HG02763 (cell line): ENCODE measurements at regions not wholly inside any gene's neighbourhood (a gene's known extent, or its start where the extent isn't known, plus 50 kb on each side); places are given as distances from the start of the nearest gene placed in this dataset.

ENCODE experiments used
- ATAC-seq: cut with Tn5 transposase; IDR thresholded peaks from one replicate; pipeline ENCODE4 v1.9.1; 2021; ENCODE audit warnings: mild to moderate bottlenecking, moderate library complexity; ENCODE audit not compliant: unreplicated experiment

GRCh38 chr11:92850296-92850826 is 119.1 kb upstream of the MTNR1B start:
- no peak for ATAC-seq

DNA sequence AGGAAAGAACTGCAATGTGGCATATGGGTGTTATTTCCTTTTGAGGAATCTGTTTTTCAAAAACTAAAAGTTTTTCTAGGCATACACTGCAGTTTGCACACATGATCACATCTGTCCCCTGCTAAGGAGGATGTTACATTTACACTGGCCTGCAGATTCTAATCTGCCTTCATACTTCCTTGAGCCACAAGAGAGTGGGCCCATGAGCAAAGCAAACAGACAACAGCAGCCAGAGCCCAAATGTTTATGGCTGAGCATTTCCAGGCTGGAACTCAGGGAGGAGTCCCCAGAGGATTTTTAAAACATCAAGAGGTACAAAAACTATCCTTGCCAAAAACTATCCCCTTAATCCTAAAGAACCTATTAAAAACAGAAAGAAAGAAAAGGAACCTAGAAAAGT is 117.2 kb upstream of the MTNR1B start:
- no peak for ATAC-seq

- ATAC-seq: no peak
Observed at GRCh38 chr11:92852946-92853345, 116.5 kb upstream of the MTNR1B start.

DNA sequence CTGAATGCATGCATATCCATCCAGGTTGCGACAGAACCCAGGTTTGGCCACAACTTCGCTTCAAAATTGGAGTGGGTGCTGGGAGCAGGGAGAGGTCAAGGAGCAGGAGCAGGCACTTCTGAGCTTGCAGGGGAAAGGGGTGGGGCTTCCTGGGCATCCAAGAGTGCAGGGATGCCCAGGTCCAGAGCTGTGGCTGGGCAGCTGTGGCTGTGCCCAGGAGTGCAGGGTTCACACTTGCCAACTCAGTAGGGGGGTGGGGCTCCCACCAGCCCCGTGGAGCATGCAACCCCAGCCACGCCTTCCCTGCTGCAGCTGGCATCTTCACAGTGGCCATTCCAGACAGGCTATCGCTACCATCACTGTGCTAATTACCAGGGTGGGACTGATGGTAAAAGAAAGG is 115.3 kb upstream of the MTNR1B start:
- ATAC-seq: no peak

- no peak for ATAC-seq
Observed at GRCh38 chr11:92854952-92855351, 114.5 kb upstream of the MTNR1B start.

GRCh38 chr11:92855607-92856405 is 113.6 kb upstream of the MTNR1B start:
- ATAC-seq: no peak

- no peak for ATAC-seq
Observed at GRCh38 chr11:92857407-92857806, 112.0 kb upstream of the MTNR1B start.

DNA sequence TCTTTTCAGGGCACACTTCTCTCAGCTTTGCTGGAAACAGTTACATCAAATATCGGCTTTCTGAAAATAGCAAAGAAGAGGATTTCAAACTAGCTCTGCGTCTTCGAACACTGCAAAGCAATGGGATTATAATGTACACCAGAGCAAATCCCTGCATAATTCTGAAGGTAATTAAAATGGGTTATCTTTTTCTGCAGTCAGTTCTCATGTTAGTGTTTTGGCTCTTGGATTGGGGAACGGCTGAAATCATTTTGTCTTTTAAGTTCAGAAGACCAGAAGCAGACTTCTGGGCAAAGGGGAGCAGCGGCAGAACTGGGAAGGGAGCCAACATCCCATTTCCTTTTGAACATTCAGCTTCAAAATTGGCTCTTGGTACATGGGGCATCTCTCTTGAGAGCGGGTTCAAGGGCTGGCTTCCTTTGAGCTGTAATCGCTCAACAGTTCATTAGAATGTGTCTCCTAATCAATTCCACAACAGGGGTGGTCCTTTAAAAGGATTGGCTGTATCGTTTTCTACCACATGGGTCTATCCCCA is 110.2 kb upstream of the MTNR1B start:
- no peak for ATAC-seq

DNA sequence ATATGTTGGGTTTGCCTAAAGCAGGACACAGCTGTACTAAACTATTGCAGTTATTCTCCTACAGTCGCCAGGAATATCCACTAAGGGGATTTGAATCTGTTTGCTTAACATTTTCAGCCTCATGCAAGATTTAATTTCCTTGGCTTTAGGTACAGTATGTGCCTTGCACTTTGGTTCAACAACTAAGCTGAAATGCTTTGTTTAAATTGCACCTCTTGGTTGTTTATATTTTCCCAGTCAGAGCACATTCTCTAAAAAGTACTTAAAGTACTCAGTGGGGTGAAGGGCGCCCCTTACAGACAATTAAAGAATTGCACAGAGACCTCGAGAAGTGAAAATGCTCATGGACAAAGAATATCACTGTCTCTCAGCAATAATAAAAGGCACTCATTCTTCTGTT is 107.8 kb upstream of the MTNR1B start:
- no peak for ATAC-seq

DNA sequence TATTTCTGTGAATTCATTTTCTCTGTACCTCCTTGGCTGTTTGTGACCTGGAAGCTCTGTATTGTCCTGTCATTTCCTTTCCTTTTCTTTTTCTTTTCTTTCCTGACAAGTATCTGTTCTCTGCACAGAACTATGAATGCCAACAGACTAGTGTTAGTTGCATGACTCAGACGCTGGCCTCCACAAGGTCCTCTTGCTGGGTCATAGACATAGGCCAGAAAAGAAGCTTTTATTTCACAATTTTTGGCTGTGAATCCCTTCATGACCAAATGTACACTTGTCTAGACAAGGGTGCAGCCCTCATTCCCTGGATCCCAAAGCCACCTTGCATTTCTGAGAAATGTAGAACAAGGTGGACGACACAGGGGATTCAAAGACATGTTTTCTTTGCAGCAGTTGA is 104.1 kb upstream of the MTNR1B start:
- no peak for ATAC-seq

GRCh38 chr11:92866679-92867282 is 102.7 kb upstream of the MTNR1B start:
- no peak for ATAC-seq

DNA sequence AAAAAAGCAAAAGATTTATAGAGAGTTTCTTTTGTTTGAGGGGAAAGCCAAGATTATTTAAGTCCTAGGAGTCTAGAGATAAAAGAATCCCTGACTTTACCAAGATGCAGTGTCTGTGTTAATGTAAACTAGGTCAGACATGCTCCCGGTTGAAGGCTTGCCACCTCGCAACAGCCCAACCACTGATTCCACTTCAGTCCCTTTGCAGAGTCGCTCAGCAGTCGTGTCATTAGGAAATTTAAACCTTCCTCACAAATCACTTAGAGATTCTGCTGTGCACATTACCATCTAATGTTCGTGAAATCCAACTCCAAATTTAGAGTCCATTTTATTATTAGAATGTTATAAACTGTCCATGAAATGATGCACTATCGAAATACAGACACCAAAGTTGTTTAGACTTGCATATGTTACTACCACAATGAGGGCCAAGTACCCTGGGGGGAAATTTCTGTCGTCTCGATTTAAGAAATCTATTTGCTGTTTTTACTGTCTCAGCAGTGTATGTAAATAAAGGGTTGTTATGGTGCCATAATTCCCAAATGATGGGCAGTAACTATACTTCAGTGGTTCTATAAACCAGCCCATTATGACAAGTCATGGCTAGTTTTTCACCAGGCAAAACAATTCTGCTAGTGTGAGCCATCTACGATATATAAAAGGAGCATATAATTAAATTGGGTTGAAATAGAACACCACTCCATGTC is 101.4 kb upstream of the MTNR1B start:
- no peak for ATAC-seq

GRCh38 chr11:92869716-92870115 is 99.7 kb upstream of the MTNR1B start:
- ATAC-seq: no peak

DNA sequence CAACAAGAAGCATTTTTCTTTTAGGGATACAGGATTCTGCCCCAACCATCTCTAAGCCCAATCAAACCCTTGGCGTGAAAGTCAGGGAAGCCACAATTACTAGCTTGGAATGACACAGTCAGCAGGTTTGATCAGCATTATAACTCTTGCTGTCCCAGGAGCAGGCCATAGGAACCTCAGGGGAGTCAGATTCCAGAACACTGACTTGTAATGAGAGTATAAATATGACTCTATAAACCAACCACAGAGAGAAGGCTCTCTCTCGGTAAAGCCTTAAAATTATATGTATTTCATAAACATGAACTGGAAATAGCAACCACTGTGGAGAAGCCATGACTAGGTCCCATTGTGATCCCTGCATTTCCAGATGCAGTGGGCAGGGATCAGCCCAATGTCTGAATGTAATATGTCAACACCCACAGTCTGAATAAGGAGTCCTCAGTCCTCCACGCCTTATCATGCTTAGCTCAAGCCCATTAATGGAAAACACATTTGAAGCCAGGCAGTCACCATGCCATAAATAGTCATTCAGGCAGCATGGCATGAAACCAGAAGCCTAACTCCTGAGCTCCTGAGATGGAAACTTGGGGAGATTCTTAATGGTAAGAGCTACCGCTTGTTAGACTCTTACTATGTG is 99.1 kb upstream of the MTNR1B start:
- no peak for ATAC-seq

GRCh38 chr11:92873551-92873950 is 95.9 kb upstream of the MTNR1B start:
- no peak for ATAC-seq

DNA sequence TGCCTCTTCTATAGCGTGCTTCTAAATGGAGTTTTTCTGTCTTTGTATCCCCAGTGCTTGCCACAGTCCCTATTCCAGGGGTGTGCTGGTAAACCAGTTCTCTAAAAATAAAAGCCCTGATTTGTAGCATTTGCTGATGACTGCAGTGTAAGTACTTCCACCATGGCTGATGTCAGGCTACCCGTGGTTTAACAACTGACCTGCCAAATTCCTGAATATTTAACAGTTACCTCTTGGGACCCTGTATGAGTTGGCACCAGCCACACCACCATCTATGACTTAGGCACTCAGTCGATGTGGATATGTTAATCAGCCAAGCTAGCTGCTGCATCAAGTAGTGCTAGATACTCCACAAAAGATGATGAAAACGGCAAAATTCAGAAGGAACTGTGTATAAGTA is 94.0 kb upstream of the MTNR1B start:
- no peak for ATAC-seq

GRCh38 chr11:92879086-92879485 is 90.4 kb upstream of the MTNR1B start:
- ATAC-seq: no peak

DNA sequence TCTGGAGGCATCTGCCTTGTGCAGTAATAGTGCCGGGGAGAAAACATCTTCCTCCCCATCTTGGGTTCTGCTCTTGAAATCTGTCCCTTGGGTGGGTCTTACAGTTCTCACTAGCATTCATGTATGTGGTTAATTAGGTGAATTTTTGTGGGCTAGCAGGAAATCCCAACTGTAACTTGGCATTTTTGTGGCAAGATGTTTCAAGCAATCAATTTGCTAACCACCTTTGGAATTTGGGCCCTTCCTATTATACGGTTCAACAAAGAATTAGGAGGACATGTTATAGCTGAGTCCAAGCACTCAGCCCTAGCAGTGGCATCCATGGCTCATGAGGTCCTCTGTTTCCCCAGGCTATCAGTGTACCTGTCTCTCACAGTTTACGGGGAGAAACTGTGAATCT is 89.1 kb upstream of the MTNR1B start:
- no peak for ATAC-seq

DNA sequence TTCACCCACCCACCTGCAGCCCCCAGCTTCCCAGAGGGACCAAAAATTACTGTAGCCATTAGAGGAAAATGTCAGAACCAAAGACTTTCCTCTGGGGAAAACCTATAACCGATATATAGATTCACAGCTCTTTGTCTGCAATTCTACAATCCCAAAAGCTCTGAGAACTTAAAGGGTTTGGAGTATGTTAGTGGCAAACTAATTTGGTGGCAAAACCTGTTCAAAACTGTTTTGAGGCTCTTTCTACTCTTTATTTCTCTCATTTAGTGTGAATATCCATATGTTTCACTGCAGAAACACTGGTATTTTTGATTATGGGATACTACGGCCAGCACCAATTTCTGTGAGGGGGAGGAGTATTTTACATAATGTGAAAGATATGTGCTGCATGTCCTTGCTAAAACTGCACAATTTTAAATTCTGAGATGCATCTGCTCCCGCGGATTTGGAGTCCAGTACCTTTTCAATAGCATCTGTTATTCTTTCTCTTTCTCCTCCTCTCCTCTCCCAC is 87.5 kb upstream of the MTNR1B start:
- no peak for ATAC-seq

DNA sequence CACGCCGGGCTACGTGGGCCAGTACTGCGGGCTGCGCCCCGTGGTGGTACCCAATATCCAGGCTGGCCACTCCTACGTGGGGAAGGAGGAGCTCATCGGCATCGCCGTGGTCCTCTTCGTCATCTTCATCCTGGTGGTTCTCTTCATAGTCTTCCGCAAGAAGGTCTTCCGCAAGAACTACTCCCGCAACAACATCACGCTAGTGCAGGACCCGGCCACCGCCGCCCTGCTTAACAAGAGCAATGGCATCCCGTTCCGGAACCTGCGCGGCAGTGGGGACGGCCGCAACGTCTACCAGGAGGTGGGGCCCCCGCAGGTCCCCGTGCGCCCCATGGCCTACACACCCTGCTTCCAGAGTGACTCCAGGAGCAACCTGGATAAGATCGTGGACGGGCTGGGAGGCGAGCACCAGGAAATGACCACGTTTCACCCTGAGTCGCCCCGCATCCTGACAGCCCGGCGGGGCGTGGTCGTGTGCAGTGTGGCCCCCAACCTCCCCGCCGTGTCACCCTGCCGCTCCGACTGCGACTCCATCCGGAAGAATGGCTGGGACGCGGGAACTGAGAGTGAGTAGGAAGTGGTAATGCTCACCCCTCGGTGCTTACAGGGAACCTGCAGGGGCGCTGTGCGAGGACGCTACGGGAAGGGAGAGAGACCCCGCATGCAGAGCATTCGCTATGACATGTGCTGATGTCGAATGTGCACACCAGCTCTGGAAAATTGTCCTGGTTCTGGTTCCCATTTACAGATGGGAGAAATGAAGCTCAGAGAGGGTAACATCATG is 86.4 kb upstream of the MTNR1B start:
- no peak for ATAC-seq
